ENCODE measurements at regions not wholly inside any gene's neighbourhood (a gene's known extent, or its start where the extent isn't known, plus 50 kb on each side); places are given as distances from the start of the nearest gene placed in this dataset.

- DNase-seq (ENCODE audit: low read depth in 2 of 2), result no peak
Observed at GRCh38 chr3:94259291-94259690, 196.4 kb downstream of the NSUN3 start.

DNA sequence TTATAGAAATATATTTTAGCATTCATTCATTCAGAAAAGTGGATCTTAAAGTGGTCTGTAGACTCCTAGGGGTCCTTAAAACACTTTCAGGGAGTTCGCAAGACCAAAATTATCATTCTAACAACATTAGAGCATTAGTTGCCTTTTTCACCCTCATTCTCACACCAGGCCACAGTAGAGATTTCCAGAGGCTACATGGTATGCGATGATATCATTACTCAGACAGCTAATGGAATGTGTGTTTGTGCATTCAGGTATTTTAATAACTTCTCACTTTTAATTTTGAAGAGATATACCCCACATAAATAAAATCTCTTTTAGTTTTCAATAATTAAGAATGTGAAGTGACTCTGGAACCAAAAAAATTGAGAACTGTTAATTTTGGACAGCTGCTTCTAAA, 206.9 kb downstream of the NSUN3 start:
- DNase-seq (ENCODE audit: low read depth in 2 of 2), result no peak

DNA sequence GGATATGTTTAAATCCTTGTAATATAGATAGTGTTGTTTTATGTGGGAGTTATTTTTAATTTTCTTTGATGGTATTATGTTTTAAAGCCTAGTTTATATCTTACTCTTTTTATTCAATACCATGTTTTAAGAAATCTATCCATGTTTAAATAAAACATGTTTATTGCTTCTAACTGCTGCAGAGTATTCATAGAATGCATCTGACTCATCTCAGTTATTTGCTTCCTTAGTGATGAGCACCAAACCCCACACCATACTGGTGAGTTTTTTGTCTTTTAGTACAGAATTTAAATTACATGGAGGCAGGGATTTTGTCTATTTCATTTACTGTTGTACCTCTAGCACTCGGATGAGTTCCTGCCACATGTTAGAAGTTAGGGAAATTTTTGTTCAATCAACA, 209.2 kb downstream of the NSUN3 start:
- no peak for DNase-seq (ENCODE audit: low read depth in 2 of 2)

DNA sequence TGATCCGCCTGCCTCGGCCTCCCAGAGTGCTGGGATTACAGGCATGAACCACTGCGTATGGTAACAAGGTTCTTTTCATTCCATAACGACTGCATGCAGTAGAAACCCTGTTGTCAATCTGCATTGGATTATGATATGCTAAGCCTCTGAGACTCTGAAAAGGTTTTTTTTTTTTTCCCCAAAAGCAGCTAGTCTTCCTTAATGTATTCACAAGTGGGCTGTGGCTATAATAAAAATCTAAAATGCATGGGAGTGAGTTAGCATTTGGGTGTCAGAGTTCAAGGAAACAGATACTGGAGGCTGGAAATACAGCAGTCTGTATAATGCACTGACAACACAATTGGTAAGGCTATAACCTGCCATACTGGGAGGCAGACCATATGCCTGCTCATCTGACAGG, 218.1 kb downstream of the NSUN3 start:
- DNase-seq (ENCODE audit: low read depth in 2 of 2), result no peak

DNA sequence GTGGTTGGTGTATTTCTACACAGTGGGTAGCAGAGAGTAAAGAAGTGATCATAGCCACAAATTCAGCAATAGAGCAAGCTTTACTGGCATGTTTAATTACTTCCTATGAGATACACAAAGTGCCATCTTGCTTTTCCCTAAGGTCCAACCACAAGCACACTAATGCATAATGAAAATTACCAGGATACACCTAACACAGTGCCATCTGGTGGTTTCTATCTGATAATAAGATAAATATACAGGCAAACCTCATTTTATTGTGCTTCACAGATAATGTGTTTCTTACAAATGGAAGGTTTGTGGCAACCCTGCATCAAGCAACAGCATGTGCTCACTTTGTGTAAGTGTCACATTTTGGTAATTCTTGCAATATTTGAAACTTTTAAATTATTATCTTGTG, 223.0 kb downstream of the NSUN3 start:
- no peak for DNase-seq (ENCODE audit: low read depth in 2 of 2)

GRCh38 chr3:94291686-94292085, 228.8 kb downstream of the NSUN3 start:
- DNase-seq (ENCODE audit: low read depth in 2 of 2), result no peak

GRCh38 chr3:94292151-94292550, 229.3 kb downstream of the NSUN3 start:
- DNase-seq (ENCODE audit: low read depth in 2 of 2), result no peak

GRCh38 chr3:94293793-94294195, 230.9 kb downstream of the NSUN3 start:
- no peak for DNase-seq (ENCODE audit: low read depth in 2 of 2)

DNA sequence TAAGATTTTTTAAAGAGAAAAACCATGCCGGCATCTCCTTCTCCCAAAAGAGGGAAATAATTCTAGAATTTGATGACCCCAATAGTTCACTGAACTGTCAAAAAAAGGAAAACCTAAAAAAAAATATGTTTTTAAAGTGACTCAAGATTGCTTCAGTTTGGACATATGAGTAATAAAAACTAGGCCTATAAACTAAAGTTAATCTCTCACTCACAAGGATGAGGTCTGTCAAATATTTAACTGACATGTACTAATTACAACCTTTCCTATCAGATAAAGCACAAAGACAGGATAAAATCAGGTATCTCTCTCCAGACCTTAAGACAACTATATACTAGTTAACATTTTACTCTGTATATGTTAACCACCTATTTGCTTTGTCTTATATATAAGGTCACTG, 231.9 kb downstream of the NSUN3 start:
- DNase-seq (ENCODE audit: low read depth in 2 of 2), result no peak

- no peak for DNase-seq (ENCODE audit: low read depth in 2 of 2)
Observed at GRCh38 chr3:94299716-94300115, 236.9 kb downstream of the NSUN3 start.

- no peak for DNase-seq (ENCODE audit: low read depth in 2 of 2)
Observed at GRCh38 chr3:94301366-94301765, 238.5 kb downstream of the NSUN3 start.

GRCh38 chr3:94303266-94303665, 240.4 kb downstream of the NSUN3 start:
- DNase-seq (ENCODE audit: low read depth in 2 of 2), result no peak

DNA sequence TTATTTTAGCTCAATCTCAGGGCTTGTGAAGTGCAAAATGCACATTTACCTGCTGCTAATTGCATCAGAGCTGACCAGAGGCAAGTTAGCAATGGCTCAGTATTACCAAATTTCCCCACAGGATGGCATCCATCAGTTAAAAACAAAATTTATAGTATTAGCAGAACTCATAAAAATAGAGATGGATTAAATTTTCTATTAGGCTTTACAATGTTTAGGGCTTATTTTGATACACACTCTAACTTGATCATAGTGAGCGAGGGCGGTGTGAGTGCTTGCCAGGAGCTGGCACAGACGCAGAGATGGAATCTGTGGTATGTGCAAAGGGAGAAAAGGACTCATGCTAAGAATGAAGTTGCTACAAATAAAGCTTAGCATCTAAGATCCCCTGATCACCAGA, 241.0 kb downstream of the NSUN3 start:
- DNase-seq (ENCODE audit: low read depth in 2 of 2), result no peak

DNA sequence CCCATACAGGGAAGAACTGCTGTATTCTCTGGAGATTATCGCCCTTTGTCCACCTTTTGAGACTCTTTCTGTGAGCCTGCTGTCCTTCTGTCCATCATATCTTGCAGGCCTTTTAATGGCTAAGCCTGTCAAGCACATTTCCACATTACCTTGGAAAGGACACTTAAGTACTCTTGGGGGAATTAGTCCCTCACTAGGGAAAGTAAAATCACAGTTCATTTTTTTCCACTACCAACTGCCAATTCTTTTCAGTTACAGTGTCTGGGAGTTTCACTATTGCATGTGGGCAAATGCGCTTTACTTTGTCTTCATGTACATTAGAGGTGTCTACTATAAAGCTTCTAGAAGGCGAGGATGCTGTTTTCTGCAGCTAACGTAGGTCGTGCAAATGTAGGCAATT, 242.1 kb downstream of the NSUN3 start:
- DNase-seq (ENCODE audit: low read depth in 2 of 2), result no peak

GRCh38 chr3:94305835-94306611, 243.2 kb downstream of the NSUN3 start:
- DNase-seq (ENCODE audit: low read depth in 2 of 2), result no peak

GRCh38 chr3:94307588-94307987, 244.7 kb downstream of the NSUN3 start:
- DNase-seq (ENCODE audit: low read depth in 2 of 2), result no peak

- no peak for DNase-seq (ENCODE audit: low read depth in 2 of 2)
Observed at GRCh38 chr3:94308767-94309166, 245.9 kb downstream of the NSUN3 start.

GRCh38 chr3:94310341-94311135, 247.7 kb downstream of the NSUN3 start:
- no peak for DNase-seq (ENCODE audit: low read depth in 2 of 2)

GRCh38 chr3:94311651-94312050, 248.8 kb downstream of the NSUN3 start:
- no peak for DNase-seq (ENCODE audit: low read depth in 2 of 2)

GRCh38 chr3:94314218-94314883, 251.5 kb downstream of the NSUN3 start:
- no peak for DNase-seq (ENCODE audit: low read depth in 2 of 2)

DNA sequence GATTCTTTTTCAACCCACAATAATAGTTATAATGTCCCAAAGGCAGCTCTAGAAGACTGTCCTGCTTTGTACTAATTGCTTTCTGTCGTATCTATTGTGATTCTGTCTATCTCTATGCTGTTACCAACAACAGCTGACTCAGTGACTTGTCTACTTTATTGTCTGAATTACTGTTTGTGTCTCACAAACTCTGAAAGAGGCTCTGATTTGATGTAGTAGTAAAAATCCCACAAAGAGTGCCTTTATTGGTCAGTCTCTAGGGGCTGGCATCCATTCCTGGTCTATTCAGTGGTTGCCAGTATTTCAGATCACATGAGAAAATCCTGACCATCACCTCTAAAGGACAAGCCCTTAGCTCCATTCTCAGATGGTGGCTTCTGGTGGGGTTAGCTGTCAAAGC, 254.2 kb downstream of the NSUN3 start:
- no peak for DNase-seq (ENCODE audit: low read depth in 2 of 2)

GRCh38 chr3:94323596-94323995, 260.7 kb downstream of the NSUN3 start:
- DNase-seq (ENCODE audit: low read depth in 2 of 2), result no peak

DNA sequence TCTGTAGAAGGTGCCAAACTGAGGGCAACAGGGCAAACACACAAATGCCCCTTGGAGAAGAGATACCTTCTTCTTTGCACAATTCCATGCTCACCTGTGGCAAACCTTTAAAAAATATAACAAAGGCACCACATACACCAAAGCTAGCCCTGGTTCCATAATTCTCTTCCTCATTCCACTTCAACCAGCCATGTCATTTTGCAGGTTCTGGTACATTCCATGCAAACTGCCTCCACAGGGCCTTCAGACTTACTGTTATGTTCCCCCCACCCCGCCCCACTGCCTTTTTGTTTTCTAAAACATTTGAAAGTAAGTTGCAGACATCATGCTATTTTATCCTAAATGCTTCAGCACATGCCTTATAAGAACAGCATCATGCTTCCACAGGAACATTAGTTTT, 269.0 kb downstream of the NSUN3 start:
- DNase-seq (ENCODE audit: low read depth in 2 of 2), result no peak
